Fibroblast of mammary gland (primary cell): ENCODE measurements at regions not wholly inside any gene's neighbourhood (a gene's known extent, or its start where the extent isn't known, plus 50 kb on each side); places are given as distances from the start of the nearest gene placed in this dataset.

Experiments used
- DNase-seq: peaks from one replicate; pipeline ENCODE4 v3.0.0-alpha.2; 2010; ENCODE audit warnings: low read depth
- H3K4me3 ChIP-seq: 2 replicates; pipeline ENCODE4 v1.5.1; 2011; ENCODE audit warnings: low read depth, mild to moderate bottlenecking, low read length, moderate library complexity; ENCODE audit not compliant: control insufficient read depth
- TF ChIP-seq, protein P1 (sequence below): conservative IDR thresholded peaks from 2 replicates; pipeline ENCODE4 v1.5.1; 2011; ENCODE audit warnings: low read depth, low read length, inconsistent platforms; ENCODE audit not compliant: control insufficient read depth, insufficient read depth

DNA sequence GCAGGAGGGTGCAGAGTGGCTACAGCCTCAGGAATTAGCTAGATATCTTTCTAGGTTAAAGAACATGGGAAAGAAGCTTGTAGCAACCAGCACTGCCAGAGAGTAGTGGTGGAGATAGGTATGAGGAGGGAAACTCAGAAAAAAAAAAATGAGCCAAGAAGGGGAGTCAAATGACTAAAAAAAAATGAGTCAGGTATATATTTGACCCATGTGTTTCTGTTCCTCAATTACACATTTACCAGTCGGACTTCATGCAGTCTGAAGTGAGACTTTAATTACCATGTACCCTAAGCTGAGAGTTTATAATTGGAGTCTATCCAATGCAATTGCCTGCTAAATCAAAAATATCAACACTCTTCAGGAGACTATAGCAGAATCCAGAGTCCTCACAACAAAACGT, 964.6 kb downstream of the HACE1 start:
- TF ChIP-seq, protein P1, sequence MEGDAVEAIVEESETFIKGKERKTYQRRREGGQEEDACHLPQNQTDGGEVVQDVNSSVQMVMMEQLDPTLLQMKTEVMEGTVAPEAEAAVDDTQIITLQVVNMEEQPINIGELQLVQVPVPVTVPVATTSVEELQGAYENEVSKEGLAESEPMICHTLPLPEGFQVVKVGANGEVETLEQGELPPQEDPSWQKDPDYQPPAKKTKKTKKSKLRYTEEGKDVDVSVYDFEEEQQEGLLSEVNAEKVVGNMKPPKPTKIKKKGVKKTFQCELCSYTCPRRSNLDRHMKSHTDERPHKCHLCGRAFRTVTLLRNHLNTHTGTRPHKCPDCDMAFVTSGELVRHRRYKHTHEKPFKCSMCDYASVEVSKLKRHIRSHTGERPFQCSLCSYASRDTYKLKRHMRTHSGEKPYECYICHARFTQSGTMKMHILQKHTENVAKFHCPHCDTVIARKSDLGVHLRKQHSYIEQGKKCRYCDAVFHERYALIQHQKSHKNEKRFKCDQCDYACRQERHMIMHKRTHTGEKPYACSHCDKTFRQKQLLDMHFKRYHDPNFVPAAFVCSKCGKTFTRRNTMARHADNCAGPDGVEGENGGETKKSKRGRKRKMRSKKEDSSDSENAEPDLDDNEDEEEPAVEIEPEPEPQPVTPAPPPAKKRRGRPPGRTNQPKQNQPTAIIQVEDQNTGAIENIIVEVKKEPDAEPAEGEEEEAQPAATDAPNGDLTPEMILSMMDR, result no peak
- DNase-seq, result no peak
- no peak overlapping the region for H3K4me3 ChIP-seq

DNA sequence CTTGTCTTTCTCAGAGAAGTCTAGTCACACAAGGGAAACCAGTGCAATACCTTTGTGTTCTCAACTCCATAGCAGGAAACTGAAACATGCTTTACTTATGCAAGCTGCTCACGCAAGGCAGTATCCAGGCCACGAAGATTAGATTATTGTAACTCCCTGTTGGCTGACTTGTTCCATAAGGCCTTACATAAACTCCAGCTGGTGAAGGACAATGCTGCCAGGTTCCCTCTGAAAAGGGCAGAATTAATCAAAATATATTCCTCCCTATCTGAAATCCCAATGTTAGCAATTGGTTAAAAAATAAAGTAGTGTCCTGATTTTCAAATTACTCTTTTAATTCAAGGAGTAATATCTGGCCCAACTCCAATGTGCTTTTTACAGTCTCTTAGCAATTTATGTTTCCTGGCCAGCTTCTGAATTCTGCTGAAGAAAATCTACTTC, 966.6 kb downstream of the HACE1 start:
- TF ChIP-seq, protein P1, result no peak
- DNase-seq, result no peak
- H3K4me3 ChIP-seq, result no peak overlapping the region

- no peak overlapping the region for H3K4me3 ChIP-seq
- TF ChIP-seq, protein P1, result no peak
- DNase-seq, result no peak
Observed at GRCh38 chr6:103886951-103887350, 972.8 kb downstream of the HACE1 start.

DNA sequence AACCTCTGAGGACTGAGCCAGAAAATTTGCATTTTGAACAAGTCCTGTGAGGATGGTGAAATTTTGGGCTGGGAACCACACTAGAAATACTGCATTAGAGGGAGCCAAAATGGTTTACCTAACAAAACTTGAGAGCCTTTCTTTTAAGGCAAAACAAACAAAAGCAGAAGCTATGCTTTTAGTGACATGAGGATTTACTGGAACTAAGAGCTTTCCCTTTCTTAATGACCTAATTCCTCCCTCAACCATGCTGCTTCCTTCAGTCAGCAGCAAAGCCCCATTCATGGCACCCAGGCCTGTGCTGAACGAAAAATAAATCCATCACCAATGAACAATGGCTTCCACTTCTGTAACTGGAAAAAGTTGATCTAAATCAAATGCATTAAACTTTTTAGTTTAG, 974.3 kb downstream of the HACE1 start:
- no peak for DNase-seq
- TF ChIP-seq, protein P1, result no peak
- no peak overlapping the region for H3K4me3 ChIP-seq

DNA sequence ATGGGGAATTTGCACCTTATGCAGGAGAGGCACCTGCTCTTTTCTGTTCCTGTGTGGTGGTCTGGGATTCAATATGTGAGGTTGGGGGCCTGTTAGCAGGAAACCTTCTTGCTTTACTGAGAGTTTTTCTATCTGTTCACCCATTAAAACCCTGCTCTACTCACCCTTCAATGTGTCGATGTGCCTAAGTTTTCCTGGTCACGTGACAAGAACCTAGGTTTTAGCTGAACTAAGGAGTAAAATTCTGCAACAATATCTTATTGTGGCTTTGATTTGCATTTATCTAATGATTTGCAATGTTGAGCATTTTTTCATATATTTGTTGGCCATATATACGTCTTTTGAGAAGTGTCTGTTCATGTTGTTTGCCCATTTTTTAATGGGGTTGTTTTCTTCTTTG, 979.9 kb downstream of the HACE1 start:
- TF ChIP-seq, protein P1, result no peak
- no peak overlapping the region for H3K4me3 ChIP-seq
- no peak for DNase-seq

GRCh38 chr6:103875221-103875620, 984.5 kb downstream of the HACE1 start:
- TF ChIP-seq, protein P1, result no peak
- H3K4me3 ChIP-seq, result no peak overlapping the region
- DNase-seq, result no peak

- no peak for DNase-seq
- H3K4me3 ChIP-seq, result no peak overlapping the region
Observed at GRCh38 chr6:103874575-103874974, 985.1 kb downstream of the HACE1 start.

More at GRCh38 chr6:103874575-103874974, 985.1 kb downstream of the HACE1 start:
- TF ChIP-seq, protein P1, result no peak
